H9 (cell line): ENCODE measurements at regions not wholly inside any gene's neighbourhood (a gene's known extent, or its start where the extent isn't known, plus 50 kb on each side); places are given as distances from the start of the nearest gene placed in this dataset.

ENCODE experiments used
- DNase-seq: peaks from one replicate; pipeline ENCODE4 v3.0.0-alpha.2; 2017
- H2AFZ ChIP-seq: one replicate; pipeline ENCODE4 v1.6.1; 2013; ENCODE audit warnings: mild to moderate bottlenecking, low read length, control low read depth, moderate library complexity
- H2AK5ac ChIP-seq: 2 replicates; pipeline ENCODE4 v1.6.1; 2013; ENCODE audit warnings: low read length, control low read depth, mixed read lengths; ENCODE audit not compliant: insufficient read length
- H2BK120ac ChIP-seq: one replicate; pipeline ENCODE4 v1.6.1; 2013; ENCODE audit warnings: low read depth, mild to moderate bottlenecking, low read length, control low read depth, inconsistent platforms; ENCODE audit not compliant: poor library complexity, severe bottlenecking
- H2BK12ac ChIP-seq: 2 replicates; pipeline ENCODE4 v1.6.1; 2013; ENCODE audit warnings: low read length, control low read depth, mixed read lengths, low read depth; ENCODE audit not compliant: insufficient read length
- H2BK15ac ChIP-seq: 2 replicates; pipeline ENCODE4 v1.6.1; 2013; ENCODE audit warnings: low read depth, low read length, control low read depth
- H2BK20ac ChIP-seq: one replicate; pipeline ENCODE4 v1.6.1; 2013; ENCODE audit warnings: low read depth, mild to moderate bottlenecking, low read length, control low read depth, inconsistent platforms; ENCODE audit not compliant: poor library complexity, severe bottlenecking
- H2BK5ac ChIP-seq: 2 replicates; pipeline ENCODE4 v1.6.1; 2013; ENCODE audit warnings: low read length, control low read depth, mixed read lengths; ENCODE audit not compliant: insufficient read length
- H3K14ac ChIP-seq: 2 replicates; pipeline ENCODE4 v1.6.1; 2013; ENCODE audit warnings: low read length, control low read depth; ENCODE audit not compliant: insufficient read depth
- H3K18ac ChIP-seq: 2 replicates; pipeline ENCODE4 v1.6.1; 2013; ENCODE audit warnings: low read depth, mild to moderate bottlenecking, mixed read lengths, low read length, control low read depth; ENCODE audit not compliant: insufficient read length
- H3K23ac ChIP-seq: 2 replicates; pipeline ENCODE4 v1.6.1; 2013; ENCODE audit warnings: low read length, control low read depth, mixed read lengths, low read depth; ENCODE audit not compliant: insufficient read length
- H3K23me2 ChIP-seq: 2 replicates; pipeline ENCODE4 v1.6.1; 2013; ENCODE audit warnings: low read depth, mild to moderate bottlenecking, mixed read lengths, low read length, control low read depth; ENCODE audit not compliant: insufficient read length, poor library complexity, severe bottlenecking
- H3K27ac ChIP-seq: 2 replicates; pipeline ENCODE4 v1.5.1; 2013; ENCODE audit warnings: low read length, control low read depth, mixed read lengths, low read depth; ENCODE audit not compliant: insufficient read length
- H3K27me3 ChIP-seq: 2 replicates; pipeline ENCODE4 v1.6.1; 2013; ENCODE audit warnings: low read length, control low read depth, inconsistent platforms; ENCODE audit not compliant: insufficient read depth
- H3K4ac ChIP-seq: 2 replicates; pipeline ENCODE4 v1.6.1; 2013; ENCODE audit warnings: low read depth, mild to moderate bottlenecking, control low read depth, inconsistent platforms, low read length, moderate library complexity
- H3K4me1 ChIP-seq: 2 replicates; pipeline ENCODE4 v1.6.1; 2013; ENCODE audit warnings: low read length, control low read depth, inconsistent platforms; ENCODE audit not compliant: insufficient read depth
- H3K4me2 ChIP-seq: 2 replicates; pipeline ENCODE4 v1.6.1; 2013; ENCODE audit warnings: low read length, control low read depth, mixed read lengths; ENCODE audit not compliant: insufficient read length, insufficient read depth
- H3K56ac ChIP-seq: 2 replicates; pipeline ENCODE4 v1.6.1; 2013; ENCODE audit warnings: low read depth, mild to moderate bottlenecking, mixed read lengths, low read length, control low read depth; ENCODE audit not compliant: insufficient read length
- H3K79me1 ChIP-seq: 2 replicates; pipeline ENCODE4 v1.6.1; 2013; ENCODE audit warnings: low read depth, mild to moderate bottlenecking, moderate library complexity, low read length, control low read depth, inconsistent platforms; ENCODE audit not compliant: insufficient read depth, poor library complexity, severe bottlenecking
- H3K79me2 ChIP-seq: 2 replicates; pipeline ENCODE4 v1.6.1; 2013; ENCODE audit warnings: low read length, control low read depth, inconsistent platforms; ENCODE audit not compliant: insufficient read depth
- H3K9ac ChIP-seq: 2 replicates; pipeline ENCODE4 v1.6.1; 2013; ENCODE audit warnings: low read length, control low read depth, mixed read lengths; ENCODE audit not compliant: insufficient read length; ENCODE audit errors: extremely low read depth
- H3K9me3 ChIP-seq: one replicate; pipeline ENCODE4 v1.6.1; 2013; ENCODE audit warnings: low read depth, low read length, inconsistent platforms; ENCODE audit not compliant: control insufficient read depth
- H3T11ph ChIP-seq: one replicate; pipeline ENCODE4 v1.6.1; 2013; ENCODE audit warnings: mild to moderate bottlenecking, low read length, control low read depth, inconsistent platforms
- H4K20me1 ChIP-seq: one replicate; pipeline ENCODE4 v1.6.1; 2013; ENCODE audit not compliant: control insufficient read depth, insufficient read length, insufficient read depth
- H4K5ac ChIP-seq: 2 replicates; pipeline ENCODE4 v1.6.1; 2013; ENCODE audit warnings: low read depth, mild to moderate bottlenecking, mixed read lengths, low read length, control low read depth; ENCODE audit not compliant: insufficient read length
- H4K8ac ChIP-seq: replicated peaks from 2 replicates; pipeline ENCODE4 v1.6.1; 2013; ENCODE audit warnings: low read length, control low read depth, mixed read lengths, low read depth; ENCODE audit not compliant: insufficient read length
- H4K91ac ChIP-seq: 2 replicates; pipeline ENCODE4 v1.6.1; 2013; ENCODE audit warnings: low read depth, mild to moderate bottlenecking, moderate library complexity, mixed read lengths, low read length, control low read depth; ENCODE audit not compliant: insufficient read length
- H3K27ac Mint-ChIP-seq, 3 experiments: 2 replicates in 2 of 3; 3 replicates in 1 of 3; pipeline ENCODE4 v1.8.0; 2020 to 2021; ENCODE audit warnings: mixed read lengths in 3 of 3, mild to moderate bottlenecking in 1 of 3, moderate library complexity in 1 of 3
- H3K27me3 Mint-ChIP-seq: 2 replicates; pipeline ENCODE4 v1.8.0; 2021; ENCODE audit warnings: low read depth, mild to moderate bottlenecking, moderate library complexity, mixed read lengths
- H3K36me3 Mint-ChIP-seq, 3 experiments: 2 replicates in 2 of 3; 3 replicates in 1 of 3; pipeline ENCODE4 v1.8.0; 2020 to 2021; ENCODE audit warnings: low read depth in 3 of 3, mixed read lengths in 3 of 3; ENCODE audit not compliant: insufficient read depth in 1 of 3
- H3K4me1 Mint-ChIP-seq, 2 experiments: 2 replicates each; pipeline ENCODE4 v1.8.0; 2020; ENCODE audit warnings: mixed read lengths in 2 of 2
- H3K4me3 Mint-ChIP-seq, 2 experiments: 2 replicates in 1 of 2; 3 replicates in 1 of 2; pipeline ENCODE4 v1.8.0; 2020 to 2021; ENCODE audit warnings: mild to moderate bottlenecking in 2 of 2, mixed read lengths in 2 of 2, moderate library complexity in 1 of 2
- H3K9me3 Mint-ChIP-seq, 2 experiments: 2 replicates in 1 of 2; 3 replicates in 1 of 2; pipeline ENCODE4 v1.8.0; 2020; ENCODE audit warnings: mild to moderate bottlenecking in 2 of 2, mixed read lengths in 2 of 2, moderate library complexity in 1 of 2
- WGBS: extraction: QIAGEN DNeasy Blood & Tissue Kit; methylation state at CpG from one replicate; pipeline ENCODE4 v1.1.7; 2013; ENCODE audit warnings: missing lambda C conversion rate, low lambda C conversion rate, mixed read lengths; ENCODE audit not compliant: insufficient read length; ENCODE audit errors: extremely low coverage; 5-methylcytosine and 5-hydroxymethylcytosine counted together
- TF ChIP-seq, protein P1 (sequence below): fragments of 200-600 bp; sonication (generic); conservative IDR thresholded peaks from 3 replicates; pipeline ENCODE4 v1.8.0; 2021; ENCODE audit warnings: antibody characterized with exemption, mild to moderate bottlenecking

DNA sequence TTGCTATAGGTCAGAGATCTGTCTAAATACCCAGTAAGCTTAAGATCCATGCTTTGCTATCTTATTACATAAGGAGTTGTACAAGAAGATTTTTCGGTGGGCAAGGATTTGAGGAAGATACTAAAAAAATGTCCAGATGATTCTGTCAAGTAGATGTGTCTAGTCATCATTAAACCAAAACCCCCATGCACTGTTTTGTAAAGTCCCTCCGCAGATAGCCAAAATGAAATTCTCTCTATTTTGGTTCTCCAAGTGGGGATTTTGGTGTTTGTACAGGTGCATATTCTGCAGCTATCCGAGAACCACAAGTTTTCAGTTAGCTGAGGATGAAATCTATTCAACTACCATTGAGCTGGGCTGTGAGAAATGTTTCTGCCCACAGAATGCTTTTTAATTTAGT lies 994.8 kb downstream of the NLGN4X start:
- Mint-ChIP-seq H3K4me1 (peaks cover 4% of the 10 kb centered on the region in 2 experiments; a peak in 3 of 4 replicates), H3K27me3 (no peaks in the 10 kb centered on the region), H3K9me3 (peaks cover 10 to 14% of the 10 kb centered on the region in 2 experiments; a peak in 4 of 5 replicates), H3K4me3 (no peak overlapping the region), H3K27ac (no peak overlapping the region), H3K36me3 (peaks cover 2 to 13% (median 12%) of the 10 kb centered on the region in 3 experiments; a peak in 6 of 7 replicates)
- Histone ChIP-seq H3K23me2 (no peaks in the 10 kb centered on the region), H3K9ac (no peak overlapping the region), H2BK5ac (no peak overlapping the region), H3K14ac (no peak overlapping the region), H3K4me1 (no peaks in the 10 kb centered on the region; the same call in 1 of the 2 replicates), H3K56ac (no peak overlapping the region), H2BK20ac (no peak overlapping the region), H4K20me1 (no peaks in the 10 kb centered on the region), H4K8ac (no peak overlapping the region), H3K27me3 (no peaks in the 10 kb centered on the region), H3K23ac (no peak overlapping the region), H4K91ac (no peak overlapping the region), H2AK5ac (no peak overlapping the region), H2BK12ac (no peak overlapping the region), H3T11ph (no peak overlapping the region), H3K9me3 (no peaks in the 10 kb centered on the region), H2BK120ac (no peak overlapping the region), H3K4ac (no peak overlapping the region), H3K4me2 (no peak overlapping the region), H3K79me1 (no peaks in the 10 kb centered on the region), H3K79me2 (no peaks in the 10 kb centered on the region), H2BK15ac (no peak overlapping the region), H4K5ac (no peak overlapping the region), H2AFZ (no peak overlapping the region), H3K18ac (no peak overlapping the region), H3K27ac (no peak overlapping the region)
- WGBS = no CpG with 5 or more reads among the region's 3 CpGs
- DNase-seq = no peak
- TF ChIP-seq, protein P1, sequence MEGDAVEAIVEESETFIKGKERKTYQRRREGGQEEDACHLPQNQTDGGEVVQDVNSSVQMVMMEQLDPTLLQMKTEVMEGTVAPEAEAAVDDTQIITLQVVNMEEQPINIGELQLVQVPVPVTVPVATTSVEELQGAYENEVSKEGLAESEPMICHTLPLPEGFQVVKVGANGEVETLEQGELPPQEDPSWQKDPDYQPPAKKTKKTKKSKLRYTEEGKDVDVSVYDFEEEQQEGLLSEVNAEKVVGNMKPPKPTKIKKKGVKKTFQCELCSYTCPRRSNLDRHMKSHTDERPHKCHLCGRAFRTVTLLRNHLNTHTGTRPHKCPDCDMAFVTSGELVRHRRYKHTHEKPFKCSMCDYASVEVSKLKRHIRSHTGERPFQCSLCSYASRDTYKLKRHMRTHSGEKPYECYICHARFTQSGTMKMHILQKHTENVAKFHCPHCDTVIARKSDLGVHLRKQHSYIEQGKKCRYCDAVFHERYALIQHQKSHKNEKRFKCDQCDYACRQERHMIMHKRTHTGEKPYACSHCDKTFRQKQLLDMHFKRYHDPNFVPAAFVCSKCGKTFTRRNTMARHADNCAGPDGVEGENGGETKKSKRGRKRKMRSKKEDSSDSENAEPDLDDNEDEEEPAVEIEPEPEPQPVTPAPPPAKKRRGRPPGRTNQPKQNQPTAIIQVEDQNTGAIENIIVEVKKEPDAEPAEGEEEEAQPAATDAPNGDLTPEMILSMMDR = no peak
